Transverse colon (tissue), 4 donors: ENCODE measurements at regions not wholly inside any gene's neighbourhood (a gene's known extent, or its start where the extent isn't known, plus 50 kb on each side); places are given as distances from the start of the nearest gene placed in this dataset.

ENCODE experiments used
- DNase-seq: peaks from one replicate; pipeline ENCODE4 v3.0.0-alpha.2; 2019
- H3K27ac ChIP-seq, 4 donors: fragments of 200-600 bp; sonication (generic); 2 replicates each; pipeline ENCODE4 v1.5.1; 2016 to 2018; ENCODE audit warnings: inconsistent platforms in 4 of 4
- H3K27me3 ChIP-seq: fragments of 200-600 bp; sonication (generic); 2 replicates; pipeline ENCODE4 v1.5.1; 2017; ENCODE audit warnings: inconsistent platforms
- H3K36me3 ChIP-seq, 4 donors: fragments of 200-600 bp; sonication (generic); 2 replicates each; pipeline ENCODE4 v1.5.1; 2017 to 2019; ENCODE audit warnings: inconsistent platforms in 4 of 4
- H3K4me1 ChIP-seq, 4 donors: fragments of 200-600 bp; sonication (generic); 2 replicates each; pipeline ENCODE4 v1.5.1; 2017 to 2020; ENCODE audit warnings: inconsistent platforms in 4 of 4
- H3K4me3 ChIP-seq, 4 donors: fragments of 200-600 bp; sonication (generic); 1 replicate in 1 of 4; 2 replicates in 3 of 4; pipeline versions ENCODE4 v1.5.1 to v1.6.1; 2017 to 2019; ENCODE audit warnings: inconsistent platforms in 4 of 4
- H3K9me3 ChIP-seq, 2 donors: fragments of 200-600 bp; sonication (generic); 2 replicates each; pipeline ENCODE4 v1.5.1; 2017 to 2019; ENCODE audit warnings: inconsistent platforms in 2 of 2
- EP300 ChIP-seq: sonication (generic); formaldehyde crosslinking; IDR thresholded peaks from one replicate; pipeline ENCODE4 v1.6.1; 2017; ENCODE audit warnings: antibody characterized with exemption, low read depth
- POLR2A ChIP-seq: fragments of 450-650 bp; IDR thresholded peaks from one replicate; pipeline ENCODE4 v1.6.1; 2016; ENCODE audit warnings: antibody characterized with exemption, mild to moderate bottlenecking, moderate library complexity
- POLR2AphosphoS5 ChIP-seq, 3 donors: sonication (generic); formaldehyde crosslinking; IDR thresholded peaks; one replicate each; pipeline ENCODE4 v1.6.1; 2016; ENCODE audit warnings: antibody characterized with exemption in 3 of 3
- WGBS, 2 donors: methylation state at CpG; one replicate each; pipeline ENCODE4 v1.1.5; 2018; ENCODE audit warnings: low coverage in 1 of 2; 5-methylcytosine and 5-hydroxymethylcytosine counted together
- in situ Hi-C, 4 donors: fragments of 200-750 bp; cut with MboI; loops; one replicate each; pipeline versions ENCODE4 v1.15.0 to v1.15.1; 2017; ENCODE audit warnings: low sequenced_read_pairs in 3 of 4, low pct_ligation_motif_present in 1 of 4, low pct_unique_long_range_greater_than_20kb in 1 of 4
- intact Hi-C: fragments of 100-400 bp; cut with DNase I; formaldehyde crosslinking; loops from one replicate; pipeline ENCODE4 v1.15.1; 2023; ENCODE audit warnings: low total_unique reads
- TF ChIP-seq, protein P1 (sequence below), 5 experiments: fragments of 200-600 bp in 3 of 5; fragments of 450-650 bp in 2 of 5; sonication (generic) in 3 of 5; IDR thresholded peaks; 1 replicate in 2 of 5; 2 replicates in 3 of 5; pipeline ENCODE4 v1.5.1; 2016 to 2017; ENCODE audit warnings: antibody characterized with exemption in 5 of 5, inconsistent platforms in 3 of 5, mild to moderate bottlenecking in 2 of 5, moderate library complexity in 1 of 5

GRCh38 chr2:33967103-33967502 is 368.0 kb upstream of the FAM98A start:
- no peak overlapping the region for H3K4me3 ChIP-seq
- WGBS, 2 donors, result 83 to 90% methylated on average over 3 to 4 of the region's 4 CpGs
- H3K9me3 ChIP-seq, result no peaks in the 10 kb centered on the region
- no peak overlapping the region for H3K27ac ChIP-seq
- TF ChIP-seq, protein P1, sequence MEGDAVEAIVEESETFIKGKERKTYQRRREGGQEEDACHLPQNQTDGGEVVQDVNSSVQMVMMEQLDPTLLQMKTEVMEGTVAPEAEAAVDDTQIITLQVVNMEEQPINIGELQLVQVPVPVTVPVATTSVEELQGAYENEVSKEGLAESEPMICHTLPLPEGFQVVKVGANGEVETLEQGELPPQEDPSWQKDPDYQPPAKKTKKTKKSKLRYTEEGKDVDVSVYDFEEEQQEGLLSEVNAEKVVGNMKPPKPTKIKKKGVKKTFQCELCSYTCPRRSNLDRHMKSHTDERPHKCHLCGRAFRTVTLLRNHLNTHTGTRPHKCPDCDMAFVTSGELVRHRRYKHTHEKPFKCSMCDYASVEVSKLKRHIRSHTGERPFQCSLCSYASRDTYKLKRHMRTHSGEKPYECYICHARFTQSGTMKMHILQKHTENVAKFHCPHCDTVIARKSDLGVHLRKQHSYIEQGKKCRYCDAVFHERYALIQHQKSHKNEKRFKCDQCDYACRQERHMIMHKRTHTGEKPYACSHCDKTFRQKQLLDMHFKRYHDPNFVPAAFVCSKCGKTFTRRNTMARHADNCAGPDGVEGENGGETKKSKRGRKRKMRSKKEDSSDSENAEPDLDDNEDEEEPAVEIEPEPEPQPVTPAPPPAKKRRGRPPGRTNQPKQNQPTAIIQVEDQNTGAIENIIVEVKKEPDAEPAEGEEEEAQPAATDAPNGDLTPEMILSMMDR (IDR thresholded peaks at IDR 0.05), result no peak
- no peak for TF ChIP-seq POLR2A
- TF ChIP-seq POLR2AphosphoS5 (IDR thresholded peaks at IDR 0.05), result no peak
- TF ChIP-seq EP300, result no peak
- in situ Hi-C loops (no loop called here), intact Hi-C loops (no loop called here)
- H3K4me1 ChIP-seq, result no peaks in the 10 kb centered on the region
- DNase-seq, result no peak
- H3K36me3 ChIP-seq, result no peaks in the 10 kb centered on the region
- no peaks in the 10 kb centered on the region for H3K27me3 ChIP-seq

DNA sequence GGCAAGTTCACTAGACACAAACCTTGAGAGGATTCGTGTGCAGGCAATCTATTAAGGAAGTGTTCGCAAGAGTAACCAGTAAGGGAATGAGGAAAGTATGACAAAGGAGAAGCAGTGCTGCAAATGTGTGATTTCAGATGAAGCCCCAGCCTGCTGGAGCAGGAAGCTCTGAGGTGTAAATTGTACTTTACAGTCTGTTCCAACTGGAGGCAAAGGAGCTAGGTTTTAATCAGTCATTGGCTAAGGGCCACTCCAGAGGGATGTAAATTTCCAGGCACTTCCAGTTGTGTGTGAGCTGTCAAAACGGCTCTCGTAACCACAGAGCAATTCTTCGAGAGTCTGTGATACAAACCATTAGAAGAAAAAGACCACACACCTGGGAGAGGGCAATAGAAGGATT is 359.5 kb upstream of the FAM98A start:
- in situ Hi-C loops (no loop called here), intact Hi-C loops (no loop called here)
- H3K4me3 ChIP-seq, result no peak overlapping the region
- no peak overlapping the region for H3K27ac ChIP-seq
- TF ChIP-seq POLR2AphosphoS5 (IDR thresholded peaks at IDR 0.05) (no peak), EP300 (no peak), POLR2A (no peak)
- TF ChIP-seq, protein P1 (IDR thresholded peaks at IDR 0.05), result no peak
- no peak for DNase-seq
- WGBS, 2 donors, result 19 to 40% methylated on average over 5 of the region's 5 CpGs
- H3K36me3 ChIP-seq, result no peaks in the 10 kb centered on the region
- no peaks in the 10 kb centered on the region for H3K4me1 ChIP-seq
- H3K9me3 ChIP-seq, result no peaks in the 10 kb centered on the region
- no peaks in the 10 kb centered on the region for H3K27me3 ChIP-seq

DNA sequence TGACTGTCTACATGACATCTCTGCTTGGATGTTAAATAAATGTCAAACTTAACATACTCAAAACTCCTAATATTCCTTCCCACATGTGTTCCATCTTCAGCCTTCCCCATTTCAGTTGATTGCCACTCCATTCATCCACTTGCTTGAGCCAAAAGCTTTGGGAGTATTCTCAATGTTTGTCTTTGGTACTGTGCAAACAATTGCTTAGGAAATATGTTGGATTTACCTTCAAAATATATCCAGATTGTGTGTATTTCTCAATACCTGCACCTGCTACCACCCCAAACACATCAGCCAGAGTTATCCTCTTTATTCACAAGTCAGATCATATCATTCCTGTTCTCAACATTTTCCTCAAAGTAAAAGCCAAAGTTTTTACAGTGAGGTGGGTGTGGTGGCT is 350.3 kb upstream of the FAM98A start:
- intact Hi-C loops, result no loop called here
- Histone ChIP-seq H3K27me3 (no peaks in the 10 kb centered on the region), H3K27ac (no peak overlapping the region), H3K9me3 (no peaks in the 10 kb centered on the region), H3K4me1 (no peaks in the 10 kb centered on the region), H3K36me3 (no peaks in the 10 kb centered on the region), H3K4me3 (no peak overlapping the region)
- TF ChIP-seq POLR2A (no peak), POLR2AphosphoS5 (IDR thresholded peaks at IDR 0.05) (no peak), EP300 (no peak)
- TF ChIP-seq, protein P1 (IDR thresholded peaks at IDR 0.05), result no peak
- no peak for DNase-seq
- in situ Hi-C loops, result no loop called here

DNA sequence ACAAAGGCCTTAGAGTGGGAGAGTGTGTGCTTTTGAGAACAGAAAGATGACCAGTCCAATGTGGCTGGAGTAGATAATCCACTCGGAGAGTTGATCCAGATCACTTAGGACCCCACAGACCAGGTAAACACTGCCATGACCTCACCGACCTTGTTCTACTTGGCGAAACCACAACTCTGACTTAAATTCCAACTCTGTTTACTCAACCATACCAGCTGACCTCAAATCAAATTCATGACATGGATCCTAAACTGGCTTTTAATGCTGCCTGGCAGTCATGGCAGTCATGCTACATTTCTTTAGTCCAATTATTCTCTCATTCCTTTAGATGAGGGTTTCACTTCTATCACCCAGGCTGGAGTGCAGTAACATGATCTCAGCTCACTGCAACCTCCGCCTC is 347.1 kb upstream of the FAM98A start:
- H3K9me3 ChIP-seq, result no peaks in the 10 kb centered on the region
- 62% methylated on average over 4 of the region's 4 CpGs; no CpG with 5 or more reads in 1 of the 2 donors for WGBS, 2 donors
- no peak for DNase-seq
- no peak overlapping the region for H3K27ac ChIP-seq
- TF ChIP-seq POLR2AphosphoS5 (IDR thresholded peaks at IDR 0.05) (no peak), POLR2A (no peak), EP300 (no peak)
- TF ChIP-seq, protein P1 (IDR thresholded peaks at IDR 0.05), result no peak
- H3K4me1 ChIP-seq, result no peaks in the 10 kb centered on the region
- H3K36me3 ChIP-seq, result no peaks in the 10 kb centered on the region
- in situ Hi-C loops (no loop called here), intact Hi-C loops (no loop called here)
- H3K4me3 ChIP-seq, result no peak overlapping the region
- no peaks in the 10 kb centered on the region for H3K27me3 ChIP-seq
